Small intestine (tissue), 7 donors: ENCODE measurements at regions not wholly inside any gene's neighbourhood (a gene's known extent, or its start where the extent isn't known, plus 50 kb on each side); places are given as distances from the start of the nearest gene placed in this dataset.

Source experiments
- DNase-seq, 2 donors: peaks; one replicate each; pipeline versions ENCODE4 v3.0.0 to v3.0.0-alpha.2; 2013
- FAIRE-seq: peaks from 2 replicates; lab custom pipeline; 2012; peaks lifted over from hg19 to GRCh38; lab: Jason Lieb, UNC
- H3K27ac ChIP-seq, 3 donors: one replicate each; pipeline ENCODE4 v1.5.1; 2013; ENCODE audit warnings: low read length in 2 of 3, mild to moderate bottlenecking in 2 of 3, control low read depth in 1 of 3, inconsistent platforms in 1 of 3, low read depth in 1 of 3, moderate library complexity in 1 of 3
- H3K27me3 ChIP-seq, 3 donors: one replicate each; pipeline ENCODE4 v1.6.1; 2013; ENCODE audit warnings: low read length in 3 of 3, inconsistent platforms in 1 of 3; ENCODE audit not compliant: control insufficient read depth in 3 of 3, insufficient read depth in 3 of 3
- H3K36me3 ChIP-seq, 3 donors: one replicate each; pipeline ENCODE4 v1.6.1; 2013; ENCODE audit warnings: low read length in 3 of 3, inconsistent platforms in 1 of 3, low read depth in 1 of 3, mild to moderate bottlenecking in 1 of 3, moderate library complexity in 1 of 3; ENCODE audit not compliant: control insufficient read depth in 3 of 3, insufficient read depth in 2 of 3
- H3K4me1 ChIP-seq, 3 donors: one replicate each; pipeline ENCODE4 v1.6.1; 2013; ENCODE audit warnings: low read length in 2 of 3, inconsistent platforms in 1 of 3, low read depth in 1 of 3, mild to moderate bottlenecking in 1 of 3, moderate library complexity in 1 of 3; ENCODE audit not compliant: control insufficient read depth in 3 of 3, insufficient read depth in 2 of 3
- H3K4me3 ChIP-seq, 3 donors: one replicate each; pipeline ENCODE4 v1.5.1; 2013; ENCODE audit warnings: low read length in 3 of 3, control low read depth in 1 of 3, inconsistent platforms in 1 of 3, low read depth in 1 of 3, mild to moderate bottlenecking in 1 of 3, moderate library complexity in 1 of 3
- H3K9me3 ChIP-seq, 2 donors: one replicate each; pipeline ENCODE4 v1.6.1; 2013; ENCODE audit warnings: low read depth in 1 of 2, low read length in 1 of 2; ENCODE audit not compliant: control insufficient read depth in 2 of 2, insufficient read depth in 1 of 2
- WGBS, 3 donors: extraction: QIAGEN DNeasy Blood & Tissue Kit; methylation state at CpG; one replicate each; pipeline ENCODE4 v1.1.7; 2013; 5-methylcytosine and 5-hydroxymethylcytosine counted together
- donor health status: healthy with polysubstance abuse.
- donor health status: control.
- donor health status: control.
- donor health status: Bipolar disorder and iron deficiency.
- donor health status: healthy.

DNA sequence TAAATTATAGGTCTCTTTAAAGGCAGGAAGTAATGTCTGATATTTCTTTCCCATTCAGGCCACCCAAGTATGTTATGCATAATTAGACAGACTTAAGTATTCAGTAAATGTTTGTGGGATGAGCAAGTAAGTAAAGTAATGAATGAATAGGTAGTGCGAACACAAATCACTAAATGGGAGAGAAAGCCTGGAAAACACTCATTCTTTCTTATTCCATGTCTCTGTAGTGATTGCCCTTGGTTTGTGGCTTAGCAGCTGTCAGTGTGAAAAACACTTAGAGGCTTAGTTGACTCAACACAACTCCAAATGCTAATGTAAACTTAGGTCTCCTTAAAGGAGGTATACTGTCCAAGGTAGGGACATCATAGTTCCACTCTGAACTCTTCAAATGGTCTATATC is 182.5 kb downstream of the ZC3H11B start:
- H3K4me1 ChIP-seq, result no peaks in the 10 kb centered on the region
- FAIRE-seq (no peak), DNase-seq (no peak)
- H3K27me3 ChIP-seq, result no peaks in the 10 kb centered on the region
- WGBS, 3 donors, result 92 to 97% (median 95%) methylated on average over 1 of the region's 1 CpG
- no peaks in the 10 kb centered on the region for H3K36me3 ChIP-seq
- no peak overlapping the region for H3K27ac ChIP-seq
- no peaks in the 10 kb centered on the region for H3K9me3 ChIP-seq
- H3K4me3 ChIP-seq, result no peak overlapping the region

- WGBS, 3 donors, result 77 to 85% (median 79%) methylated on average over 5 of the region's 5 CpGs
- DNase-seq (no peak), FAIRE-seq (no peak)
- no peak overlapping the region for H3K27ac ChIP-seq
- no peak overlapping the region for H3K4me3 ChIP-seq
- H3K27me3 ChIP-seq, result no peaks in the 10 kb centered on the region
- H3K36me3 ChIP-seq, result no peaks in the 10 kb centered on the region
- H3K9me3 ChIP-seq, result no peaks in the 10 kb centered on the region
- no peaks in the 10 kb centered on the region for H3K4me1 ChIP-seq
These were observed 184.3 kb downstream of the ZC3H11B start for GRCh38 chr1:219428651-219429050.

GRCh38 chr1:219427989-219428388 is 184.9 kb downstream of the ZC3H11B start:
- no peaks in the 10 kb centered on the region for H3K36me3 ChIP-seq
- FAIRE-seq (no peak), DNase-seq (no peak)
- no peak overlapping the region for H3K4me3 ChIP-seq
- H3K4me1 ChIP-seq, result no peaks in the 10 kb centered on the region
- WGBS, 3 donors, result 57 to 64% (median 59%) methylated on average over 2 of the region's 2 CpGs
- no peaks in the 10 kb centered on the region for H3K9me3 ChIP-seq
- no peaks in the 10 kb centered on the region for H3K27me3 ChIP-seq
- no peak overlapping the region for H3K27ac ChIP-seq

DNA sequence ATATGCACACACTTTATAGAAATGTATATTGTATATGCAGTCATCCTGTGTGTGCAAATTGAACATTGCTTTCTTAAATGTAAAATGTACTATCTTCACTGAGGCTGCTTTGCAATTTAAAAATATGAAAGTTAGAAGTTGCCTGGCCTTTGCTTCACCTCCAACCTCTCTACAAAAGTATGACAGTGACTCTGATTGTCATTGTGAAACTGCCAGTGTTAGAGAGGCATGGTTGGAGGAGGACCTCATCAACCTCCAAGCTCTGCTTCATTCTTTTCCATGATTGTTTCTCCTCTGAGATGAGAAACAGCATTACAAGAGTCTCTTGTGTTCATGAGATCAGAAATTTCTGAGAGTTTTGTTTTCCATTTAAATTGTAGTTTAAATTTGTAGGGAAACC is 185.5 kb downstream of the ZC3H11B start:
- H3K9me3 ChIP-seq, result no peaks in the 10 kb centered on the region

GRCh38 chr1:219422811-219423598 is 189.9 kb downstream of the ZC3H11B start:
- Histone ChIP-seq H3K36me3 (no peaks in the 10 kb centered on the region), H3K27ac (no peak overlapping the region), H3K9me3 (no peaks in the 10 kb centered on the region), H3K4me3 (no peak overlapping the region), H3K4me1 (peaks cover 0 to 7% (median 0%) of the 10 kb centered on the region in 3 donors), H3K27me3 (no peaks in the 10 kb centered on the region)
- no peak for DNase-seq
- no peak for FAIRE-seq
- WGBS, 3 donors, result 79 to 88% (median 83%) methylated on average over 4 of the region's 4 CpGs

More for the DNA sequence above, 185.5 kb downstream of the ZC3H11B start:
- H3K36me3 ChIP-seq, result no peaks in the 10 kb centered on the region
- FAIRE-seq (no peak), DNase-seq (no peak)
- H3K4me3 ChIP-seq, result no peak overlapping the region
- H3K27ac ChIP-seq, result no peak overlapping the region
- no peaks in the 10 kb centered on the region for H3K27me3 ChIP-seq
- H3K4me1 ChIP-seq, result no peaks in the 10 kb centered on the region

GRCh38 chr1:219420913-219421312 is 192.0 kb downstream of the ZC3H11B start:
- Histone ChIP-seq H3K27ac (no peak overlapping the region), H3K36me3 (no peaks in the 10 kb centered on the region), H3K4me1 (peaks cover 0 to 7% (median 0%) of the 10 kb centered on the region in 3 donors), H3K27me3 (no peaks in the 10 kb centered on the region), H3K4me3 (no peak overlapping the region), H3K9me3 (no peaks in the 10 kb centered on the region)
- DNase-seq (no peak), FAIRE-seq (no peak)

DNA sequence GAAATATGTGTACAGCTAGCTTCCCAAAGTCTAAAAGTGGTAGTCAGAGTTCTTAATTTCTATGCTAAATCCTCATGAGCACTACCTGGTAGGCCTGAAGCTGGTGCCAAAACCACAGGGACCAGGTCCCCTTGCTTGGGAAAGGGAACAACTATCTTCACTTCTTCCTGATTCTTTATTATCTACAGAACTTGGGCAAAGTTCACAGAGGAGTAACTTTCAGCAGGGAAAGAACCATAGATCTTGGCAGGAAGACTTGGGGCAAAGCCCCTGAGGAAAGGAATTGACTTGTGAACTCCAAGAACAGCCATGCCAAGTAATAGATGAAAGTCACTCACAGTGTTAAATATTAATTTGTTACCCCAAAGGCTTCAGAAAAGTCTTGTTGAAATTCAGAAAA is 193.0 kb downstream of the ZC3H11B start:
- H3K36me3 ChIP-seq, result no peaks in the 10 kb centered on the region
- H3K9me3 ChIP-seq, result no peaks in the 10 kb centered on the region
- H3K27ac ChIP-seq, result no peak overlapping the region
- DNase-seq, result peak; percentile 36 to 41
- no peak for FAIRE-seq
- no peaks in the 10 kb centered on the region for H3K27me3 ChIP-seq
- peaks cover 0 to 7% (median 0%) of the 10 kb centered on the region in 3 donors for H3K4me1 ChIP-seq
- H3K4me3 ChIP-seq, result no peak overlapping the region

DNA sequence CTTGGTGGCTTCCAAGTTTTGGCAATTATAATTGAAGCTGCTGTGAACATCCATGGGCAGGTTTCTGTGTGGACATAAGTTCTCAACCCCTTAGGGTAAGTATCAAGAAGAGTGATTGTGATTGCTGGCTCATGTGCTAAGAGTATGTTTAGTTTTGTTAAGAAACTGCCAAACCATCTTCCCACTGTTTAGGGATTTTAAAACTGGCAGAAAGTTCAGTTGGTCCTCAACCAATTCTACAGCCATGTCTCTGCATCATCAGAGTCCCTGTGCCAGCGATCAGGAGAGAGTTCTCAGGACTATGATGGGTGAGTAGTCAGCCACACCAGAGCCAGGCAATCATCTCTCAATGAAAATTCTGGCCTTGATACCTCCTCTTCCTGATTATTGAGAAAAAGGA is 193.8 kb downstream of the ZC3H11B start:
- no peak overlapping the region for H3K4me3 ChIP-seq
- WGBS, 3 donors, result 83 to 100% (median 89%) methylated on average over 1 of the region's 1 CpG
- no peak overlapping the region for H3K27ac ChIP-seq
- no peaks in the 10 kb centered on the region for H3K9me3 ChIP-seq
- DNase-seq, result no peak
- no peak for FAIRE-seq
- peaks cover 0 to 7% (median 0%) of the 10 kb centered on the region in 3 donors for H3K4me1 ChIP-seq
- no peaks in the 10 kb centered on the region for H3K27me3 ChIP-seq
- no peaks in the 10 kb centered on the region for H3K36me3 ChIP-seq

DNA sequence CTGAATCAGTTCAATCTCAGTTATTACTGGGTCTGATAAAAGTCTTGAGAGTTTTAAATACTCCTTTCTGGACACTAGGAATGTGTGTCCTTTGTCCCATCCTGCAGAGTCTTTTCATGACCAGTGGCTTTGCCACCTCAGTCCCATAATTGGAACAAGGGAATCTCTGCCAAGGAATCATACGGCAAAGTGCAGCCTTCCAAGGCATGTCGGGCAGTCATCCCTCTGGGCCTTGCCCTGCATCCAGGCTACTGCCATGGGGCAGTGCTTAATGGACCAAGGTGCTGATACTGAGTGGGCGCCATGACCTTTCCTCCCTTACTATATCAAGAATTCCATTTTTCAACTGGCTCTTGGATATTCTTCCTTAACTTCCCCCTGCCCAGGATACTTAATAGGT is 195.3 kb downstream of the ZC3H11B start:
- WGBS, 3 donors, result 88 to 92% (median 90%) methylated on average over 3 of the region's 3 CpGs
- no peak for FAIRE-seq
- DNase-seq, result no peak
- Histone ChIP-seq H3K27ac (no peak overlapping the region), H3K4me3 (no peak overlapping the region), H3K4me1 (peaks cover 0 to 7% (median 0%) of the 10 kb centered on the region in 3 donors), H3K9me3 (no peaks in the 10 kb centered on the region), H3K27me3 (no peaks in the 10 kb centered on the region), H3K36me3 (no peaks in the 10 kb centered on the region)
